SU-DHL-6 (cell line): ENCODE measurements at regions not wholly inside any gene's neighbourhood (a gene's known extent, or its start where the extent isn't known, plus 50 kb on each side); places are given as distances from the start of the nearest gene placed in this dataset.

Experiments used
- CTCF ChIP-seq: fragments of 200-600 bp; sonication (generic); IDR thresholded peaks from one replicate; pipeline ENCODE4 v1.5.1; 2017; ENCODE audit warnings: antibody characterized with exemption, mild to moderate bottlenecking, low read length, moderate library complexity; ENCODE audit not compliant: insufficient read depth, poor library complexity, severe bottlenecking
- EZH2phosphoT487 ChIP-seq: fragments of 200-600 bp; sonication (generic), shearing (Covaris generic); conservative IDR thresholded peaks from 2 replicates; pipeline ENCODE4 v1.6.1; 2018; ENCODE audit warnings: mild to moderate bottlenecking, antibody characterized with exemption, low read length, moderate library complexity, mixed read lengths

- TF ChIP-seq CTCF (no peak), EZH2phosphoT487 (no peak)
Measured at GRCh38 chr6:144710207-144710606, 425.1 kb downstream of the UTRN start.
